ENCODE measurements at regions not wholly inside any gene's neighbourhood (a gene's known extent, or its start where the extent isn't known, plus 50 kb on each side); places are given as distances from the start of the nearest gene placed in this dataset.

GRCh38 chr1:96334236-96334557, 387.4 kb upstream of the PTBP2 start:
- no peaks in the 10 kb centered on the region for H3K27me3 ChIP-seq (ENCODE audit: insufficient read depth, low read length)
- no peaks in the 10 kb centered on the region for H3K4me1 ChIP-seq (ENCODE audit: insufficient read depth, low read length)
- WGBS, result 93% methylated on average over 3 of the region's 4 CpGs
- no peak overlapping the region for H3K4me3 ChIP-seq (ENCODE audit: low read length)
- H3K9ac ChIP-seq (ENCODE audit: low read depth, low read length), result no peak overlapping the region
- H3K27ac ChIP-seq (ENCODE audit: low read depth, low read length), result no peak overlapping the region
- no peaks in the 10 kb centered on the region for H3K36me3 ChIP-seq (ENCODE audit: insufficient read depth, low read length)
- H3K9me3 ChIP-seq (ENCODE audit: insufficient read depth, low read depth, low read length), result 0 out of 2 replicates have a peak, but pooled peaks cover 2% of the 10 kb centered on the region

GRCh38 chr1:96338622-96339021, 383.0 kb upstream of the PTBP2 start:
- no peak overlapping the region for H3K9ac ChIP-seq (ENCODE audit: low read depth, low read length)
- no peaks in the 10 kb centered on the region for H3K4me1 ChIP-seq (ENCODE audit: insufficient read depth, low read length)
- 80% methylated on average over 1 of the region's 2 CpGs for WGBS
- H3K4me3 ChIP-seq (ENCODE audit: low read length), result no peak overlapping the region
- no peaks in the 10 kb centered on the region for H3K27me3 ChIP-seq (ENCODE audit: insufficient read depth, low read length)
- no peak overlapping the region for H3K27ac ChIP-seq (ENCODE audit: low read depth, low read length)
- H3K36me3 ChIP-seq (ENCODE audit: insufficient read depth, low read length), result no peaks in the 10 kb centered on the region
- 0 out of 2 replicates have a peak, but pooled peaks cover 2% of the 10 kb centered on the region for H3K9me3 ChIP-seq (ENCODE audit: insufficient read depth, low read depth, low read length)

- no peak overlapping the region for H3K27ac ChIP-seq (ENCODE audit: low read depth, low read length)
- no peaks in the 10 kb centered on the region for H3K4me1 ChIP-seq (ENCODE audit: insufficient read depth, low read length)
- H3K36me3 ChIP-seq (ENCODE audit: insufficient read depth, low read length), result no peaks in the 10 kb centered on the region
Observed at GRCh38 chr1:96340686-96341085, 380.9 kb upstream of the PTBP2 start.

GRCh38 chr1:96346719-96347118, 374.9 kb upstream of the PTBP2 start:
- Histone ChIP-seq H3K4me3 (ENCODE audit: low read length) (no peak overlapping the region), H3K36me3 (ENCODE audit: insufficient read depth, low read length) (no peaks in the 10 kb centered on the region), H3K9ac (ENCODE audit: low read depth, low read length) (no peak overlapping the region), H3K27ac (ENCODE audit: low read depth, low read length) (no peak overlapping the region), H3K27me3 (ENCODE audit: insufficient read depth, low read length) (no peaks in the 10 kb centered on the region), H3K9me3 (ENCODE audit: insufficient read depth, low read depth, low read length) (no peaks in the 10 kb centered on the region), H3K4me1 (ENCODE audit: insufficient read depth, low read length) (no peaks in the 10 kb centered on the region)

More at GRCh38 chr1:96340686-96341085, 380.9 kb upstream of the PTBP2 start:
- H3K9me3 ChIP-seq (ENCODE audit: insufficient read depth, low read depth, low read length), result 0 out of 2 replicates have a peak, but pooled peaks cover 2% of the 10 kb centered on the region
- H3K9ac ChIP-seq (ENCODE audit: low read depth, low read length), result no peak overlapping the region
- H3K27me3 ChIP-seq (ENCODE audit: insufficient read depth, low read length), result no peaks in the 10 kb centered on the region
- H3K4me3 ChIP-seq (ENCODE audit: low read length), result no peak overlapping the region

- Histone ChIP-seq H3K9ac (ENCODE audit: low read depth, low read length) (no peak overlapping the region), H3K27ac (ENCODE audit: low read depth, low read length) (no peak overlapping the region), H3K4me3 (ENCODE audit: low read length) (no peak overlapping the region), H3K36me3 (ENCODE audit: insufficient read depth, low read length) (no peaks in the 10 kb centered on the region), H3K9me3 (ENCODE audit: insufficient read depth, low read depth, low read length) (no peaks in the 10 kb centered on the region), H3K27me3 (ENCODE audit: insufficient read depth, low read length) (no peaks in the 10 kb centered on the region), H3K4me1 (ENCODE audit: insufficient read depth, low read length) (no peaks in the 10 kb centered on the region)
- 96% methylated on average over 4 of the region's 4 CpGs for WGBS
Observed at GRCh38 chr1:96349896-96350295, 371.7 kb upstream of the PTBP2 start.

GRCh38 chr1:96352733-96353132, 368.9 kb upstream of the PTBP2 start:
- WGBS, result 92% methylated on average over 2 of the region's 2 CpGs
- Histone ChIP-seq H3K27ac (ENCODE audit: low read depth, low read length) (no peak overlapping the region), H3K9ac (ENCODE audit: low read depth, low read length) (no peak overlapping the region), H3K4me1 (ENCODE audit: insufficient read depth, low read length) (no peaks in the 10 kb centered on the region), H3K9me3 (ENCODE audit: insufficient read depth, low read depth, low read length) (no peaks in the 10 kb centered on the region), H3K36me3 (ENCODE audit: insufficient read depth, low read length) (no peaks in the 10 kb centered on the region), H3K27me3 (ENCODE audit: insufficient read depth, low read length) (no peaks in the 10 kb centered on the region), H3K4me3 (ENCODE audit: low read length) (no peak overlapping the region)

- WGBS, result 88% methylated on average over 6 of the region's 6 CpGs
- Histone ChIP-seq H3K9me3 (ENCODE audit: insufficient read depth, low read depth, low read length) (no peaks in the 10 kb centered on the region), H3K4me1 (ENCODE audit: insufficient read depth, low read length) (no peaks in the 10 kb centered on the region), H3K9ac (ENCODE audit: low read depth, low read length) (no peak overlapping the region), H3K36me3 (ENCODE audit: insufficient read depth, low read length) (no peaks in the 10 kb centered on the region), H3K27me3 (ENCODE audit: insufficient read depth, low read length) (no peaks in the 10 kb centered on the region), H3K4me3 (ENCODE audit: low read length) (no peak overlapping the region), H3K27ac (ENCODE audit: low read depth, low read length) (no peak overlapping the region)
Observed at GRCh38 chr1:96355521-96355920, 366.1 kb upstream of the PTBP2 start.

GRCh38 chr1:96355961-96356360, 365.6 kb upstream of the PTBP2 start:
- 100% methylated on average over 2 of the region's 2 CpGs for WGBS
- Histone ChIP-seq H3K27ac (ENCODE audit: low read depth, low read length) (no peak overlapping the region), H3K9me3 (ENCODE audit: insufficient read depth, low read depth, low read length) (no peaks in the 10 kb centered on the region), H3K27me3 (ENCODE audit: insufficient read depth, low read length) (no peaks in the 10 kb centered on the region), H3K4me1 (ENCODE audit: insufficient read depth, low read length) (no peaks in the 10 kb centered on the region), H3K36me3 (ENCODE audit: insufficient read depth, low read length) (no peaks in the 10 kb centered on the region), H3K4me3 (ENCODE audit: low read length) (no peak overlapping the region), H3K9ac (ENCODE audit: low read depth, low read length) (no peak overlapping the region)

GRCh38 chr1:96357141-96357765, 364.3 kb upstream of the PTBP2 start:
- WGBS, result 100% methylated on average over 2 of the region's 2 CpGs
- Histone ChIP-seq H3K9me3 (ENCODE audit: insufficient read depth, low read depth, low read length) (no peaks in the 10 kb centered on the region), H3K4me3 (ENCODE audit: low read length) (no peak overlapping the region), H3K4me1 (ENCODE audit: insufficient read depth, low read length) (no peaks in the 10 kb centered on the region), H3K9ac (ENCODE audit: low read depth, low read length) (no peak overlapping the region), H3K36me3 (ENCODE audit: insufficient read depth, low read length) (no peaks in the 10 kb centered on the region), H3K27me3 (ENCODE audit: insufficient read depth, low read length) (no peaks in the 10 kb centered on the region), H3K27ac (ENCODE audit: low read depth, low read length) (no peak overlapping the region)

GRCh38 chr1:96358057-96358456, 363.5 kb upstream of the PTBP2 start:
- Histone ChIP-seq H3K9me3 (ENCODE audit: insufficient read depth, low read depth, low read length) (no peaks in the 10 kb centered on the region), H3K4me3 (ENCODE audit: low read length) (no peak overlapping the region), H3K27me3 (ENCODE audit: insufficient read depth, low read length) (no peaks in the 10 kb centered on the region), H3K9ac (ENCODE audit: low read depth, low read length) (no peak overlapping the region), H3K27ac (ENCODE audit: low read depth, low read length) (no peak overlapping the region), H3K36me3 (ENCODE audit: insufficient read depth, low read length) (no peaks in the 10 kb centered on the region), H3K4me1 (ENCODE audit: insufficient read depth, low read length) (no peaks in the 10 kb centered on the region)
- 77% methylated on average over 2 of the region's 3 CpGs for WGBS

- no peaks in the 10 kb centered on the region for H3K9me3 ChIP-seq (ENCODE audit: insufficient read depth, low read depth, low read length)
- no peak overlapping the region for H3K27ac ChIP-seq (ENCODE audit: low read depth, low read length)
- no peak overlapping the region for H3K4me3 ChIP-seq (ENCODE audit: low read length)
- H3K4me1 ChIP-seq (ENCODE audit: insufficient read depth, low read length), result no peaks in the 10 kb centered on the region
- H3K9ac ChIP-seq (ENCODE audit: low read depth, low read length), result no peak overlapping the region
- 100% methylated on average over 1 of the region's 1 CpG for WGBS
- H3K36me3 ChIP-seq (ENCODE audit: insufficient read depth, low read length), result no peaks in the 10 kb centered on the region
- no peaks in the 10 kb centered on the region for H3K27me3 ChIP-seq (ENCODE audit: insufficient read depth, low read length)
Observed at GRCh38 chr1:96360036-96360795, 361.4 kb upstream of the PTBP2 start.
